GM12875 (cell line): ENCODE measurements at regions not wholly inside any gene's neighbourhood (a gene's known extent, or its start where the extent isn't known, plus 50 kb on each side); places are given as distances from the start of the nearest gene placed in this dataset.
A peak's percentile ranks its signal among the peaks of the same experiment; 100 is the strongest.

ENCODE experiments used
- H3K4me3 ChIP-seq: one replicate; pipeline ENCODE4 v1.5.1; 2011; ENCODE audit warnings: low read depth, low read length, control low read depth
- TF ChIP-seq, protein P1 (sequence below): IDR thresholded peaks from 2 replicates; pipeline ENCODE4 v1.5.1; 2011; ENCODE audit warnings: low read depth, mild to moderate bottlenecking, control low read depth, inconsistent platforms, low read length, moderate library complexity, borderline replicate concordance; ENCODE audit not compliant: insufficient read depth

DNA sequence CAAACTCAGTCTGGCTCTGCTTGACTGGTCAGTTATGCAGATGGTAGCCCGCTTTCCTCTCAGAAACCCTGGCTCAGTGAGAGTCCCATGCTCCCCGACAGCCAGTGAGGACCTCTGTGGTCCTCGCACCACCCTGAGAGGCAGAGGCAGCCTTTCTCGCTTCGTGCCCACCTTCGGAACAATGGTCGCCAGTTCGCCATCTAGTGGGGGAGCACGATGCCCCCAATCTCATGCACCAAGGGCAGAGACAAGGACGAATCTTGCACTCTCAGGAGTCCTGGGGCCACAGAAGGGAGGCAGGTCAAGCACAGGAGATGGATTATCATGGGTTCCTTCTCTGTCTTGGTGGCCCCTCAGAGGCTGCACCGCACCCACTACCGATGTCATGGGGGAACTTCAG, 75.2 kb downstream of the RHCG start:
- H3K4me3 ChIP-seq = no peak overlapping the region
- TF ChIP-seq, protein P1, sequence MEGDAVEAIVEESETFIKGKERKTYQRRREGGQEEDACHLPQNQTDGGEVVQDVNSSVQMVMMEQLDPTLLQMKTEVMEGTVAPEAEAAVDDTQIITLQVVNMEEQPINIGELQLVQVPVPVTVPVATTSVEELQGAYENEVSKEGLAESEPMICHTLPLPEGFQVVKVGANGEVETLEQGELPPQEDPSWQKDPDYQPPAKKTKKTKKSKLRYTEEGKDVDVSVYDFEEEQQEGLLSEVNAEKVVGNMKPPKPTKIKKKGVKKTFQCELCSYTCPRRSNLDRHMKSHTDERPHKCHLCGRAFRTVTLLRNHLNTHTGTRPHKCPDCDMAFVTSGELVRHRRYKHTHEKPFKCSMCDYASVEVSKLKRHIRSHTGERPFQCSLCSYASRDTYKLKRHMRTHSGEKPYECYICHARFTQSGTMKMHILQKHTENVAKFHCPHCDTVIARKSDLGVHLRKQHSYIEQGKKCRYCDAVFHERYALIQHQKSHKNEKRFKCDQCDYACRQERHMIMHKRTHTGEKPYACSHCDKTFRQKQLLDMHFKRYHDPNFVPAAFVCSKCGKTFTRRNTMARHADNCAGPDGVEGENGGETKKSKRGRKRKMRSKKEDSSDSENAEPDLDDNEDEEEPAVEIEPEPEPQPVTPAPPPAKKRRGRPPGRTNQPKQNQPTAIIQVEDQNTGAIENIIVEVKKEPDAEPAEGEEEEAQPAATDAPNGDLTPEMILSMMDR = no peak

DNA sequence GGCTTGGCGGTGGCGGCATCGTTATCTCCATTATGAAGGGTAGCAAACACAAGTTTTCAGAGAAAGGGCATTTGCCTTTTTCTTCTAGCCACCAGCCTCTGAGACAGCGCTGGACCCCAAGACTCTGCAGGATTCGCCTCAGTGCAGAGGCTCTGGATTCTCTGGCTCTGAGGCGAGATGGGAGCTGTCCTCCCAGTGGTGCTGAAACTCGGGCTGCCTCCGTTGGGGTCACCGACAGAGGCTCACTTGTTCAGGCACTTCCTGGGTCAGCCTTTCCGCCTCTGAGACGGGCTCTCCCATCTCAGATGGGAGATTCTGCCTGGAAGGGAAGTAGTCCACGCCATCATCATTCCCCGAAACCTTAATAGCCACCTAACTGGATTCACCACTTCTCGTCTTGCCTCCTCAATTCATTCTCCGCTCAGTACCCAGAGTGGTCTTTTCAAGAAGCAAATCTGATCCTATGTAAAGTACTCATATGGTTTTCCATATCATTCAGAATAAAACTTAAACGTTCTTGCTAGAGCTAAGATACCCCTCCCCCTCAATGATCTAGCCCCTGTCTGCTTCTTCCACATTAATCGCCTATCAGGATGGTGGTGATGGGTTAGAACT, 76.9 kb downstream of the RHCG start:
- TF ChIP-seq, protein P1 = no peak
- no peak overlapping the region for H3K4me3 ChIP-seq

DNA sequence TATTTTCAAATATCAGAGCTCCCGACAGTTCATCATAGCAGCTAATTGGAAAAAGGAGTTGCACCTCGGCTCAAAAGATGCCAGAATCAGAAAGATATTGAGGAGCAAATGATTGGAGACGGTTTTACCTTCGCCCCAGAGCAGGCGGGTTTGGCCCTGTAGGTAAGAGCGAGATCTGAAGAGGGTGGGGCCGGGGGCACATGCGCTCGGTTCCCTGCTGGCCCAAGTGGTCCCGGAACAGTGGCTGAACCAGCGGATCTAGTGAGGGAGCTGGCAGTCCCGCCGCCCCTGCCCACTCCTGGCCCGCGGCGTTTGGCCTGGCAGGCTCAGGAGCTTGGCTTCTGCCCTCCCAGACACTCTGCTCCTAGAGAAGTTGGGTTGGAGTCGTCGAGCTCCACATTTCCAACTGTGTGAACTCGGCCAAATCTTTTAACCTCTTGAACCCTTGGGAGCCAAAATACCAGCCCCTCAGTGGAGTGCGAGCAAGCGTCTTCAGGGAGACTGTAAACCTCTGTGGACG, 79.1 kb downstream of the RHCG start:
- TF ChIP-seq, protein P1 = no peak

GRCh38 chr15:89416339-89417183, 79.8 kb downstream of the RHCG start:
- TF ChIP-seq, protein P1 = peak; percentile 98
- H3K4me3 ChIP-seq = no peak overlapping the region

More for the DNA sequence above, 79.1 kb downstream of the RHCG start:
- no peak overlapping the region for H3K4me3 ChIP-seq

DNA sequence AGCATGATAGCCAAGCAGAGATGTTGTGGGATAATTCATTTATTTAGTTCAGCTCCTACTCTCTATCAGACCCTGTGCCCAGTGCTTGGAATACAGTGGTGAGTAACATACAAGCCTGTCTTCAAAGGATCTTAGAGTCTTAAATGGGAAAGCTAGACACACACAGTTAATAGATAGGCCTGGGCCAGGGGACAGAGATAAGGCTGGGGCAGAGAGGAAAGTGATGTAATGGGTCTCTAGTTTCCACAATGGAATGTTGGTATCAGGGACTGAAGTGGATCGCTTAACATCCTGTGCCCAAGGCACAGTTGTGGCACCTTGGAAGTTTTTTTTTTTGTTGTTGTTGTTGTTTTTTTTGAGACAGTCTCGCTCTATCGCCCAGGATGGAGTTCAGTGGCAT, 79.9 kb upstream of the POLG start:
- H3K4me3 ChIP-seq = no peak overlapping the region
- TF ChIP-seq, protein P1 = no peak

- TF ChIP-seq, protein P1 = no peak
- no peak overlapping the region for H3K4me3 ChIP-seq
Measured at GRCh38 chr15:89413877-89414276, 79.3 kb upstream of the POLG start.
